ENCODE measurements at regions not wholly inside any gene's neighbourhood (a gene's known extent, or its start where the extent isn't known, plus 50 kb on each side); places are given as distances from the start of the nearest gene placed in this dataset.

DNA sequence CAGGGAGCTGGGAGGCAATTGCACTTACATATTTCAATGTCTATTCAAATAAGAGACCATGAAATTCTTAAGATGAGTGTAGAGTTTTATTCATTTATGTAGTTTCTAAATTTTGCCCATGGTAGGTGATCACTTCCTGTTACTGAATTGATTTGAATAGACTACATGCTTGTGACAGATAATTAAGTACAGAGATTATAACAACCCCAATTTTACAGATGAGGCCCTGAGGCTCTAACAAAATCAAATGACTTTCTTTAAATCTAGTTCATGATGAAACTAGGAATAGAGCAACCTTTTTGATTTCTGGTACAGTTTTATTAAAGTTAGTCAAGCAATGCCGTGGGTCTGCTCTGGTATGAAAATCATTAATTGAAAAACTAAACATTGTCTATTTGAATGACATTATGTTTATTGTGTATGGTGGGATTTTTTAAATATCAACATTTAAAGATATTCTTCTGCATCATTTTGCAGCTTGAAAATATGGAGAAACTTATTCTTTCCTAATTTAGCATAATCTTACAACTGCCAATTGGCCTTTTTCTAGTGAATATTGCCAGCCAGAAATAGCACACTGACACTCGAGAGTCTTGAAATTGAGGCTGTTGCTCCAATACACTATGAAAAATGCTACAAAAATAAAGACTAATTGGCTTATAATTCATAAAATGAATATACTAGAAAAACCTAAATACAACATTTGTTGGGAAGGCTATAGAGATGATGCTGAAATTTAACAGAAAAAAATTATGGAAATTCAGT, 308.9 kb downstream of the SLC6A15 start:
- DNase-seq, result no peak

DNA sequence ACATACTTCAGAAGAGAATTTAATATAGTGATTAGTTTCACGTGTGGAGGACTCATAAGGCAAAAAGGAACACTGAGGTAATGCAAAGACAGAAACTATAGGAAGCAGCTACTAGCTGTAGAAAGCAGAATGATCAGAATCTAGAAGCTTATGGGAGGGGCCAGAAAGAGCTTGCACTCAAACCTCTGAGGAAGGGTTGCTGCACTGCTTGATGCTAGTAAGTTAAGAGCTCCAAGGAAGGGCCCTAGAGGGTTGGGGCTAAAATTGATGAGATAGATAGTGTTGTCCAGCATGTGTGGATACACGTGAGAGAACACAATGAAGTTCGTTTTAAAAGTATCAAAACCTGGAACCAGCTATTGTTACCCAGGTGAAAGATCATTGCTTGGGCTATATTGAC, 311.1 kb downstream of the SLC6A15 start:
- no peak for DNase-seq

DNA sequence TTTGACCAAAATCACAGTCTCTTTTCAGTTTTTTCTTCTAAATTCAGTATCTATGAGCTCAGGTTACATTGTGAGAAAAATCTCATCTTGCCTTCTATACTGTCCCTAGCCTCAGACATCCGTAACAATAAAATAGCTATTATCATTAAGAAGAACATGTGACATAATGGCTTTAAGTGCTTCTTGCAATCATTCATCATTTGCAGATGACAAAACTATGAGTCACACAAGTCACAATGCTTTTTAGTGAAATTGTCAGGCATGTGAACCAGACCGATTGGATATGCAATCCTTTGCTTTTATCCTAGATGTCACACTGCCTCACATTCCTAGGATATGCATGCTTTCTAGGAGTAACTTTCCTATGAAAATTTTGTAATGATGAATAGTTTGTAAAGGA, 313.1 kb downstream of the SLC6A15 start:
- no peak for DNase-seq

DNA sequence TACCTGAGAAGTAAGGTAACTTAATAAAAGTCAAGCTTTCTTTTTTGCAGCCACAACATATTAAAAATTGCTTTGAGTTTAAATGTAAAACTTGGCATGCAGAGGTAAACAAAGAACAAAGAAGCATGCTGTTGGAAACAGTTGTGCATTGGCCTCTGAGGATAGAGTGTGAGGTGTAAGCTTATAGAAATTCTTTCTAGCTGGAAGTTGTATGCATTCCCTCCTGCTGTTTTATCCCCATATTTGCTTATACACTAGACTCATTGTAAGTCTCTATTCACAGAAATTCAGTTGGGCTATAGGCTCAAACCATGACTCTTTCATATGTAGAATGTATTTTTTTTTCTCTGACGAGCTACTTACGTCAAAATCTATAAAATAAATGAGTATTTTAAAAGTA, 316.3 kb downstream of the SLC6A15 start:
- DNase-seq, result no peak

DNA sequence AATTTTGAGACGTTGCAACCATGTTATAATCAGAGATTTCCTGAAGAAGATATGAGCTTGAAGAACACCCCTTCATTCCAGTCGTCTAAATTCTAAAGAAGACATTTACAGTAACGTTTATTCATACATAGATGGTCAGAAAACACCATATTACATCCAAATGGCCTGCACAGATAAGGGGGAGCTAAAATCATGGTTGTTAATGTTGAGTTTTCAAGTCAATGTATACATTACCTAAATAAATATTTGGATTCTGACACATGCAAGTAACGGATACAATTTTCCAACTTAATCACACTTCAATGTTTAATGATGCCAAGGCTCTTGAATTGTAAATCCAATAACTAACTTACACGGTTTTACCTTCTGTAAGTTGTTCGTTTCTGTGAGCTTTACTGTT, 318.4 kb downstream of the SLC6A15 start:
- no peak for DNase-seq

DNA sequence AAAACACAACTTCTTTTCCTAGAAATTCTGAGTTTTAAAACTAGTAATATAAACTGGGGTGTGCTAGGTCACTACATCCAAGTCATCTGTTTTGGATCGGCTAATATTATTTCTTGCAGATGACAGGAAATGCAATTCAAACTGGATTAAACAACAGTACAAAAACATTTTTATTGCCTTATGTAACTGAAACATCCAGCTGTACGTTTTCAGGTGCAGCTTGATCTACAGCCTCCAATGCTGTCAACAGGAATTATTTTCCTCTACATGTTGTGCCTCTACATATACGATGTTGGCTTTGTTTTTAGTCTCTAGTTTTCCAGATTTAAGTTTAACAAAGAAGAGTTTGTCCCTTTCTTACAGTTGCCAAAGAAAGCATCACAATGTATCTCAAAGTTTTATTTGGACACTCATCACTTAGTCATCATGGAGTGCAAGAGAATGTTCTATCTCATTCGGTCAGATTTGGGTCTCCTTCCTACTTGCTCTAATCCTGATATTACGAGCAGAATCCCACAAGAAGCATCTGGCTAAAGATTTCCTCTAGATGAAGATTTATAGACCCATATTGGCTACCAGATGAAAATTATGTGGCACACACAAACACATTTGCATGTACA, 326.7 kb downstream of the SLC6A15 start:
- no peak for DNase-seq

DNA sequence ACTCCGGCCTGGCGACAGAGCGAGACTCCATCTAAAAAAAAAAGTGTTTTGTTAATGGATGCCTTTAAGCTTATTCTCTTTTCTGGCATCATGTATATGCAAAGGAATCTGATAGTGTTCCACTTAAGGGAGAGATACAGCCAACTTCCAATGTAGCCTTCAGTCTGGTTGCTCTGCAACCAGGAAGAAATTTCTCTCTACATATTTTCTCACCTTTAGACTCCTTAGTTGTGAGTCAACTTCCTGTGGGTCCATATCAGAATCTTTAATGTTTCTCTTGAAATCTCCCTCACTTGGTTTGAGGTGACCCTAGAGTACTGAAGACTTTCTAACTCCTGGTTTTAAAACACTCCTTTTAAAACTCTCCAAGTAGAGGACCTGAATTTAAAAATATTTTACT, 340.4 kb downstream of the SLC6A15 start:
- DNase-seq, result no peak

DNA sequence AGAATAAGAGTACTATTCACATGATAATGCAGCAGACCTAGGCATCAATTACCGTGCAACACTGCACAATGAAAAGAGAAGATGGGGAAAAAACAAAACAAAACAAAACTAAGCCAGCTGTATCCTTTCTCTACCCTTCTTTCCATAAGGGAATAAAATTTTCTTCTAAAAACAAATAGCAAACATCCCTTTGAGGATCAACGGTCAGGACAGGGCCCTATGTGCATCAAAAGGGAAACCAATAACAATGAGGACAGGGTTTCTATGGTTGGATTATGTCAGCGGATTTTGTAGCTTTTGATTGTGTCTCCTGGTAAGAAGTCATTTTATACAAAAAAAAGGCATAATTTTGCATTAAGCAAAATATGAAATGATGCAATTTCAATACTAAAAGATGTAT, 350.3 kb downstream of the SLC6A15 start:
- DNase-seq, result no peak

DNA sequence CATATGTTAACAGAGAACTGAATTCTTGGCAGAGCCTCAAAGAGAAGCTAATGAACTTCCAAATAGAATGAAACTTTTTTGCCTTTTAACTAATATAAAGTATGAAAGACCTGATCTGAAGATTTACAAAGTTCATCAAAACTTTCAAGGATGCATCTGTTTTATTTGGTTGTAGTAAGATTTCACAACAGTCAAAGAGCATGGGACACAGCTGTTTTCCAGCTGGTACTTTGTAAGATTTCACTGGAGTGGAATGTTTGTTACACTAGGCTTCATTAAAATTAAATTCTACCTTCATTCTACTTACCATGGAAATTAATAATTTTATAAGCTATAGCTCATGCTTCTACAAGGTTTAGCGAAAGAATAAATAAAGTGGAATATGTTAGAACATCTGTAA, 351.2 kb downstream of the SLC6A15 start:
- no peak for DNase-seq

DNA sequence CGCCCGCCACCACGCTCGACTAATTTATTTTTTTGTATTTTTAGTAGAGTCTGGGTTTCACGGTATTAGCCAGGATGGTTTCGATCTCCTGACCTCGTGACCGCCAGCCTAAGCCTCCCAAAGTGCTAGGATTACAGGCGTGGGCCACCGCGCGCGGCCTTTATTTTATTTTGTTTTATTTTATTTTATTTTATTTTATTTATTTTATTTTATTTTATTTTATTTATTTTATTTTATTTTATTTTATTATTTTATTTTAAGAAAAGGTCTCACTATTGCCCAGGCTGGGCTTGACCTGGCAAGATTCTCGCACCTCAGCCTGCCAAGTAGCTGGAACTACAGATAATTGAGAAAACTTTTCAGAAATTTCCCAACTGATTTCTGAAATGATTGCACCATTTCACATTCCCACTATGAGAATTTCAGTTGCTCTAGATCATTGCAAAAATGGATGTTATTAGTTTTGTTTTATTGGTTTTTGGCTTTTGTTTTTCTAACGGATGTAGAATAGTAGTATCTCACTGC, 358.3 kb downstream of the SLC6A15 start:
- no peak for DNase-seq

DNA sequence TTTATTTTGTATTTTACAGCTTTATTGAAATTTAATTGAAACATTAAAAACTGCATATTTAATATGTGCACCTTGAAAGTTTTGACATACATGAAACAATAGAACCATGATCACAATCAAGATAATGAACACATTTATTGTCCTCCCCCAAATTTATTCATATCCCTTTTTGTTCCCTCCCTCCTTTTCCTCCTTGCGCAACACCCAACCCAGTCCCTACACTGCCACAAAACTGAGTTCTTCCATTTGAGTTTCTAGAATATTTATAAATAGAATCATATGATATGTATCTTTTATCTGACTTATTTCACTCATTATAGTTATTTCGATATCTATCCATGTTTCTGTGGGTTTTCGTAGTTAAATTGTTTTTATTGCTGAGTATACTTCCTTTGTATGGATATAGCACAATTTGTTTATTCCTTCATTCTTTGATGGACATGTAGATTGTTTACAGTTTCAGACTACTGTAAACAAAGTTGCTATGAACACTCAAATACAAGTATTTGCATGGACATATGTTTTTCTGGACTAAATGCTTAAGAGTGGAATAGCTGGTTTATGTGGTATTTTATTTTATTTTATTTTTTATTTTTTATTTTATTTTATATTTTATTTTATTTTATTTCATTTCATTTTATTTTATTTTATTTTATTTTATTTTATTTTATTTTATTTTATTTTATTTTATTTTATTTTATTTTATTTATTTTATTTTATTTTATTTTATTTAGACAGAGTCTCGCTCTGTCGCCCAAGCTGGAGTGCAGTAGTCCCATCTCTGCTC, 359.1 kb downstream of the SLC6A15 start:
- DNase-seq, result no peak

DNA sequence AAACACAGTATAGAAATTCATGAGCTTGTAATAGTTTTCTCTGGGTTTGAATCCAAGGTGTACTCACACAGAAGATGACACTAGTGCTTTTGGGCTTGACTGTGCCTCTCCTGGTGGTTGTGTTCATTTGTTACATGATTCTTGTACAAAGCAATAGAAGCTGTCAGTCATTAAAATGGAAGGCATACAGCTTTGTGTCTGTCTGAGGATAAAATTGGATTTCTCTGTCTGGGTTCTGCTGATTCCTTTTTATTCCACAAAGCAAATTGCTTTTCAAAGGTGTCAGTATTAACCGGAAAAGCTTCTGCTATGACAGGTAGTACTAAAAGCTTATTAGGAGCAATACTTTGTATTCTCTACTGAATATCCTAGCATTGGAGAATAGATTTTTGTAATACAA, 361.2 kb downstream of the SLC6A15 start:
- DNase-seq, result no peak

DNA sequence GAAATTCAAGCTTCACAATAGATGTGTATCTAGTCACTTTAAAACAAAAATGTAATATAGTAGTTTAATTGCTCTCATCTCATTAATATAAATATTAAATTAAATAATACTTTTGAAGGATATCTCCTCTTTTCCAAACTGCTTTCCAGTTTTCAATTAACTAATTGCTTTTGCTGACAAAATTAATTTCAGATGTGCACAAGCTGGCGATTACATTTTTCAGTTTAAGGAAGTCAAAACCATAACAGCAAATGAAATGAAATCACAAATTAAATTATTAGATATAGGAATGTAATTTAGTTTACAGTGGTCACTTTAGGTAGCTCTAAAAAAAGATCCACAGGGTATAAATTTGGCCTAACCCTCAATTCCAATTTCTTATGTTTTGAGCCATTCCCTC, 362.1 kb downstream of the SLC6A15 start:
- no peak for DNase-seq

DNA sequence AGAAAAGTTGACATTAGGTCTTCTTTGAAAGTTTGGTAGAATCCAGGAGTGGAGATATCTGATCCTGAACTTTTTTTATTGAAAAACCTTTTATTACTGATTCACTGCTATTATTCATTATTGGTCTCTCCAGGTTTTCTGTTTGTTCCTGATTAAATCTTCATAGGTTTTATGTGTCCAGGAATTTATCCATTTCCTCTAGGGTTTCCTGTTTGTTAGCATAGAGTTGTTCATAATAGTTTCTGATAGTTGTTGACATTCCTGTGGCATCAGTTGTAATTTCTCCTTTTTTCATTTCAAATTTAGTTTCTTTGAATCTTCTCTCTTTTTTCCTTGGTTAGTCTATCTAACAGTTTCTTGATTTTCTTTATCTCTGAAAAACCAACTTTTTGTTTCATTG, 370.3 kb downstream of the SLC6A15 start:
- no peak for DNase-seq

DNA sequence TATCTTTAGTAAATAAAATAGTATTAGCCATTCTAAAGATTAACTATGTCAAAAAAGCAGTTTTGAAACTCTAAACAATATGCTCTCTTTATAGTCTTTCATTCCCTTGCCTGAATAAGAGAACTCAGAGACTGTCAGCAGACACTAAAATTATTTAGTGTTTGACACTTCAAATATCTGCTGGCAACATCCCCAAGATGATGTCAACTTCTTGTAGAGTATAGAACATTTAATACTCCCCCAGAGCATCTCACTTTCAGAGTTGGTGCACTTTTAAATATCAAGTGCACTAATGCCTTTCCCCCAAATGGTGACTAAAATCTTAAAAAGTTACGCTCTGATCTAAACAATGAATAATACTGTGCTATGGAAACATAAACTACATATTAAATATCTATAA, 374.9 kb downstream of the SLC6A15 start:
- DNase-seq, result no peak

DNA sequence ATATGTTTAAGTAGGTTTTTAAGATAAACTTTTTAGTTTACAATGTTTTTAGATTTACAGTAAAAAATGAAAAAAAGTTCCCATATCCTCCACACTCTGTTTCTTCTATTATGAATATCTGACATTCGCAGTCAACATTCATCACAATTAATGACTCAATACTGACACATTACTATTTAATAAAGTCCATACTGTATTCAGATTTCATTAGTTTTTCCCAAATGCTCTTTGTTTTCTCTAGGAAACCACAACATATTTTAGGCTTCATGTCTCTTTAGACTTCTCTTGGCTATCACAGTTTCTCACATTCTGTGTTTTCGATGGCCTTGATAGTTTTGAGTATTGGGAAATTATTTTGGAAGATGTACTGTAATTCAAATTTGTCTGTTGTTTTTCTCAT, 399.8 kb downstream of the SLC6A15 start:
- no peak for DNase-seq

DNA sequence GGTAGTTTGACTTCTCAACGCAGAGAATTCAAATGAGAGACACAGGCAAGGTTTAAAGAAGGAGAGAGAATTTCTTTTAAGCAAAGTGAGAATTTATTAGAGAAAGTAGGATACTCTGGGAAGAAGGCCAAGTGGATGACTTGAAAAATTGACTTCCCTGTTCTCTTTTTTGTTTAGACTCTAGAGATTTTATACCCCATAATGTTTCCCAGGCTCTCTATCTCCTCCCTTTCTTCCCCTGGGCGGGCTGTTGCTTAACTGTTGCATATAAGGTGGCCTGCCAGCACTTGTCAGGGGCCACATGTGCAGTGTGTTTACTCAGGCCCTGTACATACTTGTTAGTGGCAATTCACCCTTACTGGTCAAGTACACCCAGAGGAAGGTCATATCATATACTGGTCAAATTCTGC, 403.7 kb downstream of the SLC6A15 start:
- no peak for DNase-seq

DNA sequence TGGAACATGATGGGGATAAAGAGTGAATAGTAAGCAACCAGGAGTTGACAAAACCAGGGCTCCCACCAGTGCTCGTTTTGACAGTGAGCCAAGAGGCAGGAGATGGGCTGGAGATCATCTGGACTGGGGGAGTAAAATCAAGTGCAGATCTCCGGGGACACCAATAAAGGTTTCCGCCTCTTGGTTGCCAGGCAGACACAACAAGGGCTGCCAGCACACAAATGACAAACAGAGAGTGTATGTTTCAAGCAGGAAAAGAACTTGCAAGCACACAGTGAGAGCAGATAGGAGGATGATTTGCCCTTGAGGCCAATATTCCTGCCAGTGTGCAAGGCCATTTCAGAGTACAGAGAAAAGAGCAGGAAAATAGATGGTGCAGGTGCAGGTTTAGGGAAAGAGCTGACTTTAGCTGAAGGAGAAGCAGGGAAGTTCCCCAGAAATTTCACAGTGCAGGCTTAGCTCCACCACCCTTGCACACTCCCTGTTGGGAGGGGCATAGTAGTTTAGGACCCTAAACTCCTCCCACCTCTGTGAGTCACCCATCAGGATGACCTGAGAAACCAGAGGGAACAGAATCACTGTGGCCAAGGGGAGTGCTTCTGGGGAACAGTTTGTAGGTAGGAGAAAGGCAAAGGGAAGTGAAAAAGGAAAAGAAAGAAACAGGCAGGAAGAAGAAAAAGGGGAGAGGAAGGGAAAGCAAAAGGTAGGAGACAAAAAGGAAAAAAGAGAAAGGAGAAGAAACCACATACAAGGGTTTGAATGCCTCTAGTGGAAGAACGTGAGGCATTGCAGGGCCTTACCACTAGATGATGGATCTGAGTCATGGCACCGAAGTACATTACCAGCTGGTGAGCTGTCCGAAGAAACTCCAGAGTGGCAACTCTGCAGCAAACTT, 404.4 kb downstream of the SLC6A15 start:
- no peak for DNase-seq

DNA sequence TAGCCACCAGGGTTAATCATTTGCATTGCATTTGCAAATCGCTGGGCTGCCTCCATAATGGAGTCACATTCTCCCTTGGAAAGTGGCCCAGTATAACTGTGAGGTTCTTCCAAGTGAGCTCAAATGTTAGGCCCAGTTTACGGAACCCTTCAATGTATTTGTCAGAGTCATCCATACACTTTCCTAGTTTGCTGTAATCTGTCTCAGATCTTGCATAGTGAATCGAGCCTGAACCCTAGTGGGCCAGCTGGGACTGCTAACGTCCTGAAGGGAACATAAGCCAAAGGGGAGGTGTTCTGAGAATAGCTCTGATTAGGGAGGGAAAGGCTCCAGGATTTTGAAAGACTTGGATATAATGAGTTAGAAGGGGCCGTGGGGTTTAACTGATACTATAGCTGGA, 406.3 kb downstream of the SLC6A15 start:
- no peak for DNase-seq

DNA sequence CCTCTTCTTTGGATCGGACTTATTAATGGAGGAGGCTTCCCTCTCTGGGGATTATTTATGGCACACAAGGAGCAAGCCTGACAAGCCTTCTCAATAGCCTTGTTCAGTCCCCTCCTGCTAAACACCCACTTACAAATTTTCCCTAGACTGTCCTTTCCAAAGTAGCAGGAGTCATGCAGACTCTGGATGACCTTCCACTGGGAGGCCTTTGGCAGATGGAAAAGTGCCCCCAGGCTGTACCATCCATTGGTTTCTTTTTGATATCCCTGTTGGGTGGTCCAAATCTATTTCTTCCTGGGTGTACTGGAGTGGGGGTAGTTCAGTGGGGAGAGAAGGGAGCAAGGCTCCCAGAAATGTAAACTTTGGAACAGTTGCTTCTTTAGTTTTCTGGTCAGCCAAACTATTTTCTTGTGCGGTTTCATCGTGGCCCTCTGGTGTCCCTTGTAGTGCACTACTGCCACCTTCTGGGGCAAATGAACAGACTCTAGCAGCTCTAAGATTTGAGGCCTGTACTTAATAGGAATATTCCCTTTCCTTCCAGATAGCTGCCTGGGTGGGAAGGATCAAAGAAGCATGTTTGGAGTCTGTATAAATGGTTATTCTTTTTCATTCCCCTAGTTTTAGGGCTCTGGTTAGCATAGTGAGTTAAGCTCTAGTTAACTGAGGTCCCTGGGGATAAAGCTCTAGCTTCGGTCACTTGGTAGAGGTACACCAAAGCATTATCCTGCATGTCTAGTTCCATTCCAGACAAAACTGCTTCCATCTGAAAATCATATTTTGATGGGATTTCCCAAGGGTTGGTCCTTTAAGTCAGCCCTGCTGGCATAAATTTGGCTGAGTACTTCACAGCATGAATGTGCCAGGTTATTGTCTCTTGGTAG, 409.5 kb downstream of the SLC6A15 start:
- peak in 20 of 51 donors; percentile 3 to 49 (median 14) for DNase-seq

All from hypothalamus (tissue), 51 donors.